ENCODE measurements at regions not wholly inside any gene's neighbourhood (a gene's known extent, or its start where the extent isn't known, plus 50 kb on each side); places are given as distances from the start of the nearest gene placed in this dataset.

- TF ChIP-seq CTCF (IDR thresholded peaks at IDR 0.05) (no peak), ZFX (IDR thresholded peaks at IDR 0.05; ENCODE audit: borderline replicate concordance) (no peak)
- no peak overlapping the region for H3K27ac ChIP-seq
Measured at GRCh38 chr4:65023883-65024670, 614.8 kb upstream of the TECRL start.

GRCh38 chr4:65023081-65023480 is 613.8 kb upstream of the TECRL start:
- no peak for TF ChIP-seq ZFX (IDR thresholded peaks at IDR 0.05; ENCODE audit: borderline replicate concordance)
- no peak for TF ChIP-seq CTCF (IDR thresholded peaks at IDR 0.05)
- H3K27ac ChIP-seq, result no peak overlapping the region

- TF ChIP-seq ZFX (IDR thresholded peaks at IDR 0.05; ENCODE audit: borderline replicate concordance), result no peak
- no peak for TF ChIP-seq CTCF (IDR thresholded peaks at IDR 0.05)
- no peak overlapping the region for H3K27ac ChIP-seq
Measured at GRCh38 chr4:65021737-65022136, 612.5 kb upstream of the TECRL start.

GRCh38 chr4:65021149-65021548 is 611.9 kb upstream of the TECRL start:
- TF ChIP-seq ZFX (IDR thresholded peaks at IDR 0.05; ENCODE audit: borderline replicate concordance), result no peak
- no peak for TF ChIP-seq CTCF (IDR thresholded peaks at IDR 0.05)
- no peak overlapping the region for H3K27ac ChIP-seq

GRCh38 chr4:65019775-65020174 is 610.5 kb upstream of the TECRL start:
- H3K27ac ChIP-seq, result no peak overlapping the region
- TF ChIP-seq CTCF (IDR thresholded peaks at IDR 0.05) (no peak), ZFX (IDR thresholded peaks at IDR 0.05; ENCODE audit: borderline replicate concordance) (no peak)

GRCh38 chr4:65018313-65018712 is 609.1 kb upstream of the TECRL start:
- TF ChIP-seq ZFX (IDR thresholded peaks at IDR 0.05; ENCODE audit: borderline replicate concordance) (no peak), CTCF (IDR thresholded peaks at IDR 0.05) (no peak)
- H3K27ac ChIP-seq, result no peak overlapping the region

- H3K27ac ChIP-seq, result no peak overlapping the region
- TF ChIP-seq CTCF (IDR thresholded peaks at IDR 0.05) (no peak), ZFX (IDR thresholded peaks at IDR 0.05; ENCODE audit: borderline replicate concordance) (no peak)
Measured at GRCh38 chr4:65014078-65014477, 604.8 kb upstream of the TECRL start.

All from 22Rv1 (cell line).